IMR-90 (cell line): ENCODE measurements at regions not wholly inside any gene's neighbourhood (a gene's known extent, or its start where the extent isn't known, plus 50 kb on each side); places are given as distances from the start of the nearest gene placed in this dataset.

ENCODE experiments used
- BHLHE40 ChIP-seq: fragments of 150-350 bp; IDR thresholded peaks from 2 replicates; pipeline ENCODE4 v1.6.1; 2016; ENCODE audit warnings: mild to moderate bottlenecking, low read depth, low read length
- CEBPB ChIP-seq: IDR thresholded peaks from 2 replicates; pipeline ENCODE4 v1.6.1; 2012; ENCODE audit warnings: low read depth, low read length, improper control_type of control experiment
- CTCF ChIP-seq: conservative IDR thresholded peaks from 2 replicates; pipeline ENCODE4 v1.5.1; 2012; ENCODE audit warnings: mild to moderate bottlenecking, low read depth, low read length, improper control_type of control experiment
- ELK1 ChIP-seq: fragments of 150-350 bp; IDR thresholded peaks from 2 replicates; pipeline ENCODE4 v1.6.1; 2016; ENCODE audit warnings: low read depth, mild to moderate bottlenecking, low read length, moderate library complexity, borderline replicate concordance
- FOS ChIP-seq: fragments of 150-350 bp; IDR thresholded peaks from 2 replicates; pipeline ENCODE4 v1.6.1; 2016; ENCODE audit warnings: low read depth, low read length
- MAZ ChIP-seq: IDR thresholded peaks from 2 replicates; pipeline ENCODE4 v1.6.1; 2012; ENCODE audit warnings: low read depth, mild to moderate bottlenecking, low read length, improper control_type of control experiment, moderate library complexity, borderline replicate concordance
- MXI1 ChIP-seq: IDR thresholded peaks from 2 replicates; pipeline ENCODE4 v1.6.1; 2012; ENCODE audit warnings: low read depth, mild to moderate bottlenecking, low read length, moderate library complexity, borderline replicate concordance
- POLR2A ChIP-seq: IDR thresholded peaks from 2 replicates; pipeline ENCODE4 v1.6.1; 2012; ENCODE audit warnings: mild to moderate bottlenecking, low read depth, low read length
- RAD21 ChIP-seq: IDR thresholded peaks from 2 replicates; pipeline ENCODE4 v1.6.1; 2012; ENCODE audit warnings: low read length, improper control_type of control experiment
- RFX5 ChIP-seq: IDR thresholded peaks from 2 replicates; pipeline ENCODE4 v1.8.0; 2012; ENCODE audit warnings: low read depth, mild to moderate bottlenecking, low read length, moderate library complexity
- USF2 ChIP-seq: fragments of 150-350 bp; IDR thresholded peaks from 2 replicates; pipeline ENCODE4 v1.6.1; 2017; ENCODE audit warnings: mild to moderate bottlenecking, antibody characterized with exemption, low read length, low read depth

- TF ChIP-seq RAD21, result no peak
- TF ChIP-seq CTCF, result no peak
- no peak for TF ChIP-seq CEBPB
- TF ChIP-seq POLR2A, result no peak
- TF ChIP-seq MAZ, result no peak
- TF ChIP-seq RFX5, result no peak
- no peak for TF ChIP-seq MXI1
- no peak for TF ChIP-seq USF2
- TF ChIP-seq ELK1, result no peak
- TF ChIP-seq BHLHE40, result no peak
- TF ChIP-seq FOS, result no peak
These were observed 331.2 kb upstream of the SMARCA2 start for GRCh38 chr9:1683951-1684350.
